GM19463 (cell line): ENCODE measurements at regions not wholly inside any gene's neighbourhood (a gene's known extent, or its start where the extent isn't known, plus 50 kb on each side); places are given as distances from the start of the nearest gene placed in this dataset.
A peak's percentile ranks its signal among the peaks of the same experiment; 100 is the strongest.
"Not testable (repeated sequence)": the region's sequence is repeated elsewhere in the genome, so short reads cannot be mapped to it uniquely, and the experiment has no call there.

Experiments
- ATAC-seq: cut with Tn5 transposase; IDR thresholded peaks from one replicate; pipeline ENCODE4 v1.9.1; 2021; ENCODE audit warnings: mild to moderate bottlenecking, moderate library complexity; ENCODE audit not compliant: unreplicated experiment

DNA sequence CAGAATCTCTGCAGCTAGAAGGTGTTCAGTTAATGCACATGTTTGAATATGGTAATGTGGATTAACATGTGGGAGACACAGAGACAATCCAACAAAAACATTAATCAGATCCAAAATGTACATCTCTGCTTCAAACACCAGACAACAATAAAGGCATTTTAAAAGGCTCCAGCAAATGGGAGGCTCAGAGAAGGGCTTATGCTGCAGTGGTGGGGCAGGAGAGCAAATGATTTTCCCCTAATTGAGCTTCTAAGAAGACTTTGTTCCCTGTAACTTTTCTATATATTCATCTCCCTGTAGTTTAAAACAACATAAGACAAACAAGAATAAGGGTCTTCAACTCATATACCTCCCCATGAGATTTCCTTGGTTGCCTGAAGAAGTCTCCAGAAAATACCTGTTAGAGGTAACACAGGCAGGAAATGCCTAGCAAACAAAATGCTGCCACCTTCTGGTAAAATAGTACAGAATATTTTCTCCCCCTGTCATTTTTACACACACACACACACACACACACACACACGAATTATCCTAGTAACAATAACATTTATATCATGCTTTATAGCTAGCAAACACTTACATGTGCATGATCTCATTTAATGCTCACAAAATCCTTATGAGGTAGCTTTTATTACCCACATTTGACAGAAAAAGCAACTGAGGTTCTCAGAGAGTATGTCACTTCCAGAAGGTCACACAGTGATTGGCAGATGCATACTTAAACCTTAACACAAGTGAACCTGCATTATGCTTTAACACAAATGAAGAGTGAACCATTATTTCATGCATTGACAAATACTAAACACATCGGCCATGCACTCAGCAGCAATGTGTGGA, 123.4 kb upstream of the MB21D2 start:
- ATAC-seq, result peak; percentile 60

DNA sequence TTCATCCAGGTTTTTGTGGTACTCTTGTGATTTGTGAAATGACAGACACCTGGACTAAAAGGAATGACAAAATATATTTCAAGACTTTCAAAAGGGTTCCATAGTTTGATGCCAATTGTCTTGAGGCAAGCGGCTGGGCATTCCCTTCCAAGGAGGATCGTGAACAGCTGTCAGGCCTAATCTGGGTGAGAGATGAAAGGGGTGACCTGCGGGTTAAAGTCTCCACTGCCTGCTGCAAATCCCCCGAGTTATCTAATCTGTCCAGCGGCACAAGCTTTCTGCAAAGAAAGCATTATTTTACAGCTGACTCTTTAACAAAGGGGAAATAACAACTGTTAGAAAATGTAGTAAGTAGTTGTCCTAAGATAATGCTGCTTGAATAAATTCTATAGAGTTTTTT, 128.7 kb upstream of the MB21D2 start:
- no peak for ATAC-seq

DNA sequence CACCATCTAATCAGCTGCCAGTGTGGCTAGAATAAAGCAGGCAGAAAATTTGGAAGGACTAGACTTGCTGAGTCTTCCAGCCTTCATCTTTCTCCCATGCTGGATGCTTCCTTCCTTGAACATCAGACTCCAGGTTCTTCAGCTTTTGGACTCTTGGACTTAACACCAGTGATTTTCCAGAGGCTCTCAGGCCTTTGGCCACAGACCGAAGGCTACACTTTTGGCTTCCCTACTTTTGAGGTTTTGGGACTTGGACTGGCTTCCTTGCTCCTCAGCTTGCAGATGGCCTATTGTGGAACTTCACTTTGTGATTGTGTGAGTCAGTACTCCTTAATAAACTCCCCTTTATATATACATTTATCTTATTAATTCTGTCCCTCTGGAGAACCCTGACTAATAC, 129.8 kb upstream of the MB21D2 start:
- ATAC-seq, result not testable (repeated sequence)

GRCh38 chr3:193048127-193048526, 130.5 kb upstream of the MB21D2 start:
- ATAC-seq, result no peak

- no peak for ATAC-seq
Observed at GRCh38 chr3:193049935-193050334, 132.3 kb upstream of the MB21D2 start.

GRCh38 chr3:193051314-193051713, 133.7 kb upstream of the MB21D2 start:
- no peak for ATAC-seq

- no peak for ATAC-seq
Observed at GRCh38 chr3:193052354-193053045, 134.8 kb upstream of the MB21D2 start.

- no peak for ATAC-seq
Observed at GRCh38 chr3:193053046-193053435, 135.4 kb upstream of the MB21D2 start.

DNA sequence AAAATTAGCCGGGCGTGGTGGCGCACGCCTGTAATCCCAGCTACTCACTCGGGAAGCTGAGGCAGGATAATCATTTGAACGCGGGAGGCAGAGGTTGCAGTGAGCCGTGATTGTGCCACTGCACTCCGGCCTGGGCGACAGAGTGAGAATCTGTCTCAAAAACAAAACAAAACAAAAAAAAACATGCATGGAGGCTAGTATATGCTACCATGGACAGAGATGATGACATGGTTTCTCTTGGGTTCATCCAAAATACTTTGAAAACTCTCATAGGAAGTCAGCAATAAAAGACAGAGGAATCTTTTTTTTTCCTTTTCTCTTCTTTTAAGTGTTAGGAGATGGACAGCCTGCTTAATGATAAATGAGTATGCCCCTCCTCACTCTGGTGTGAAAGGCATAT, 137.7 kb upstream of the MB21D2 start:
- no peak for ATAC-seq

GRCh38 chr3:193057616-193058015, 140.0 kb upstream of the MB21D2 start:
- ATAC-seq, result no peak

GRCh38 chr3:193060748-193061546, 143.3 kb upstream of the MB21D2 start:
- ATAC-seq, result no peak

- ATAC-seq, result no peak
Observed at GRCh38 chr3:193068365-193068764, 150.7 kb upstream of the MB21D2 start.

- ATAC-seq, result not testable (repeated sequence)
Observed at GRCh38 chr3:193069732-193070131, 152.1 kb upstream of the MB21D2 start.

DNA sequence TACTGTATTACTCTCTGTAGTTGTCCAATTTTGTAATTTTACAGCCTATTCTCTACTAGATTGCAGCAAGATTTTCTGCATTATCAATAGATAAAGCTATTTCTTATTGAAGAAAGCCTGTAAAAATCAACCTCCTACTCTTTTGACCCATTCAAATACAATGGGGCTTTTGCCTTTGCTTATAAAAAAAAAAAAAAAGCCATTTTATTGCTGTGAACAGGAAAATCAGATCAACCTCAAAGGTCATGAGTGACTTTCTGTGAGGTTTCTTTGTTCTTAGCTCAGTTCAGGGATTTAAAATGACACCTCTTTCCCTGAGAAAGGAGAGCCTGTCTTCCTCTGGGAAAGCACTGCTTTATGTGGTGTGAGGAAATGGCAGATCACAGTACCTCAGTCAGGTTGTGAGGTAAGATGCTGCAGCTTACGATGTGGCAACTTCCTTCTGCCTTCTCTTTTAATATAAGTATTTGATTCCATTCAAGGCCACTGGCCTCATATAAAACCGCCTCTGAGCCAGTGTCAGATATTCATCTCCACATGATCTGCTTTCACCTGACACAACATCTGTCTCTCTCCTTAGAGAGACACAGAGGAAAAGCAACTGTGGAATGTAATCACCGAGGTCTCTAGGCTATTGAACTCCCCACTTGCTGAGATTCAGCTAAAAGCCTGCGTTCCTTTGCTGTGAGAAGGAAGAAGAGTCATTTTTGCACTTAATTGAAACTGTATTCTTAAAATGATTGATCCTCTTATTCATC, 161.5 kb upstream of the MB21D2 start:
- no peak for ATAC-seq

- ATAC-seq, result no peak
Observed at GRCh38 chr3:193080821-193081365, 160.1 kb upstream of the PLAAT1 start.

- ATAC-seq, result no peak
Observed at GRCh38 chr3:193085655-193086054, 155.4 kb upstream of the PLAAT1 start.

GRCh38 chr3:193086681-193087080, 154.3 kb upstream of the PLAAT1 start:
- ATAC-seq, result no peak

GRCh38 chr3:193087336-193087735, 153.7 kb upstream of the PLAAT1 start:
- ATAC-seq, result no peak

DNA sequence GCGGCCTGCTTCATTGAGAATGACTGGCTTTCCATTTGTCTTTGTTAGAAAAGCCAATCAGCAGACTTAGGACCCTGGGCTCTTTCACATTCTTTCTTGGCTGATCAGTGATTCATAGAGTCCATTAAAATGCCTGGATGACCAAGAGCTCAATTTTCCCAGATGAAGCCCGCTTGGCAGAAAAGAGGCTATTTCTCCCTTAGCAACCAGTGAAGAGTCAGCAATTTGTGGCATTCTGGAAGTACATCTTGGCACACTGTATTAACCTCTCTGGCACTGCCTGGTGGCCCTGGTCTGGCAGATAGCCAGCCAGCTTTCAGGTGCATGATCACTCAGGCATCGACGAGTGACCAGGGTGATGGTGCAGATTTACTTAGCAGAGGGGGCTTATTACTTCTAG, 145.7 kb upstream of the PLAAT1 start:
- no peak for ATAC-seq

- ATAC-seq, result no peak
Observed at GRCh38 chr3:193096076-193096475, 144.9 kb upstream of the PLAAT1 start.
